OCI-LY1 (cell line): ENCODE measurements at regions not wholly inside any gene's neighbourhood (a gene's known extent, or its start where the extent isn't known, plus 50 kb on each side); places are given as distances from the start of the nearest gene placed in this dataset.

Experiments used
- H2AFZ ChIP-seq: fragments of 200-600 bp; sonication (generic), shearing (Covaris generic); 2 replicates; pipeline ENCODE4 v1.6.0; 2014; ENCODE audit warnings: antibody characterized with exemption, mild to moderate bottlenecking, low read length
- H3F3A ChIP-seq: fragments of 200-600 bp; sonication (generic), shearing (Covaris generic); 2 replicates; pipeline ENCODE4 v1.6.0; 2014; ENCODE audit warnings: mild to moderate bottlenecking, antibody characterized with exemption, low read length, moderate library complexity; ENCODE audit not compliant: insufficient read depth
- H3K27ac ChIP-seq: fragments of 200-600 bp; sonication (generic); 2 replicates; pipeline ENCODE4 v1.5.1; 2014; ENCODE audit warnings: low read length, mixed run types, mild to moderate bottlenecking, low read depth; ENCODE audit not compliant: poor library complexity, severe bottlenecking
- H3K27me3 ChIP-seq: fragments of 200-600 bp; sonication (generic); 2 replicates; pipeline ENCODE4 v1.6.0; 2014; ENCODE audit warnings: antibody characterized with exemption, mild to moderate bottlenecking, low read length, moderate library complexity; ENCODE audit not compliant: insufficient read depth
- H3K36me3 ChIP-seq: fragments of 200-600 bp; sonication (generic); 2 replicates; pipeline ENCODE4 v1.6.1; 2014; ENCODE audit warnings: mild to moderate bottlenecking, antibody characterized with exemption, low read length, moderate library complexity, mixed read lengths; ENCODE audit not compliant: insufficient read depth
- H3K4me1 ChIP-seq: fragments of 200-600 bp; sonication (generic); 2 replicates; pipeline ENCODE4 v1.5.1; 2014; ENCODE audit warnings: mild to moderate bottlenecking, low read length, moderate library complexity; ENCODE audit not compliant: insufficient read depth, severe bottlenecking
- H3K4me2 ChIP-seq: fragments of 200-600 bp; sonication (generic), shearing (Covaris generic); 2 replicates; pipeline ENCODE4 v1.6.1; 2014; ENCODE audit warnings: low read length
- H3K4me3 ChIP-seq: fragments of 200-600 bp; sonication (generic); 2 replicates; pipeline ENCODE4 v1.5.1; 2014; ENCODE audit warnings: low read length, low read depth, mild to moderate bottlenecking, mixed read lengths; ENCODE audit not compliant: poor library complexity, severe bottlenecking
- H3K79me2 ChIP-seq: fragments of 200-600 bp; shearing (Covaris generic); 2 replicates; pipeline ENCODE4 v1.6.1; 2016; ENCODE audit warnings: mixed run types, low read length, mixed read lengths; ENCODE audit not compliant: insufficient read depth
- H3K9ac ChIP-seq: fragments of 200-600 bp; sonication (generic), shearing (Covaris generic); 2 replicates; pipeline ENCODE4 v1.6.1; 2014; ENCODE audit warnings: mild to moderate bottlenecking, low read length, mixed read lengths
- H3K9me2 ChIP-seq: fragments of 200-600 bp; sonication (generic), shearing (Covaris generic); 2 replicates; pipeline ENCODE4 v1.6.1; 2014; ENCODE audit warnings: low read depth, mild to moderate bottlenecking, low read length, mixed read lengths
- H3K9me3 ChIP-seq: fragments of 200-600 bp; shearing (Covaris generic); 2 replicates; pipeline ENCODE4 v1.6.1; 2014; ENCODE audit warnings: low read length, mixed read lengths
- H4K20me1 ChIP-seq: fragments of 200-600 bp; sonication (generic), shearing (Covaris generic); 2 replicates; pipeline ENCODE4 v1.6.0; 2016; ENCODE audit warnings: mild to moderate bottlenecking, low read length; ENCODE audit not compliant: insufficient read depth
- CTCF ChIP-seq: fragments of 200-600 bp; sonication (generic), shearing (Covaris generic); IDR thresholded peaks from 2 replicates; pipeline ENCODE4 v1.5.1; 2017; ENCODE audit warnings: mild to moderate bottlenecking, antibody characterized with exemption, low read length, moderate library complexity, mixed read lengths
- EZH2 ChIP-seq: fragments of 200-600 bp; sonication (generic), shearing (Covaris generic); IDR thresholded peaks from 2 replicates; pipeline ENCODE4 v1.8.0; 2017; ENCODE audit warnings: borderline replicate concordance, mixed run types, mild to moderate bottlenecking, antibody characterized with exemption, low read length, moderate library complexity, mixed read lengths

- no peaks in the 10 kb centered on the region for H3K36me3 ChIP-seq
- TF ChIP-seq CTCF (no peak), EZH2 (no peak)
- no peaks in the 10 kb centered on the region for H3F3A ChIP-seq
- no peak overlapping the region for H3K4me2 ChIP-seq
- no peaks in the 10 kb centered on the region for H3K79me2 ChIP-seq
- H3K9me2 ChIP-seq, result no peaks in the 10 kb centered on the region
- no peaks in the 10 kb centered on the region for H3K27me3 ChIP-seq
- no peak overlapping the region for H3K27ac ChIP-seq
- no peaks in the 10 kb centered on the region for H3K9me3 ChIP-seq
- no peaks in the 10 kb centered on the region for H3K4me1 ChIP-seq
- H2AFZ ChIP-seq, result no peak overlapping the region
- H3K9ac ChIP-seq, result no peak overlapping the region
- H4K20me1 ChIP-seq, result no peaks in the 10 kb centered on the region
- no peak overlapping the region for H3K4me3 ChIP-seq
These were observed 550.0 kb downstream of the EPHA5 start for GRCh38 chr4:65120287-65120686.

DNA sequence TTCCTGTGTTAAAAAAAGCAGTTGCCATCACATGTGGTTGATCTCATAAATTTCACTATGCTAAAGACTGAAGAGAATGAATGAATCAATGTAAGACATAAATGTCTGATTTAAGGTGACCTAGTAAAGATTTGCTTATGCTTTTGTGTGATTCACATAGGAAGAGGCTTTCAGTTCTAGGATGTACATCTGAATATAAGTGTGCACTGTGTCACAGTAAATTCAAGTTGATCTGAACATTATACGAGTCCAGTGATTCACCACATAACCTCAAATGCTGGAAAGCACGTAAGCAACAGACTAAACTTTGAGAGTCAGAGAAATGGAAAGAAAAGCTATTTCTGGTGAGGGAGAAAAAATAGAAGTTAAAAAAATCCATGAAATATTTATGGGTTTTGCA, 567.9 kb downstream of the EPHA5 start:
- no peak overlapping the region for H3K27ac ChIP-seq
- H3K4me1 ChIP-seq, result no peaks in the 10 kb centered on the region
- no peaks in the 10 kb centered on the region for H3K27me3 ChIP-seq
- H3K9ac ChIP-seq, result no peak overlapping the region
- H3K36me3 ChIP-seq, result no peaks in the 10 kb centered on the region
- H3K4me3 ChIP-seq, result no peak overlapping the region
- TF ChIP-seq EZH2, result no peak
- TF ChIP-seq CTCF, result no peak
- H3K79me2 ChIP-seq, result no peaks in the 10 kb centered on the region
- no peak overlapping the region for H2AFZ ChIP-seq
- no peak overlapping the region for H3K4me2 ChIP-seq
- H3K9me3 ChIP-seq, result no peaks in the 10 kb centered on the region
- no peaks in the 10 kb centered on the region for H3F3A ChIP-seq
- no peaks in the 10 kb centered on the region for H3K9me2 ChIP-seq
- no peaks in the 10 kb centered on the region for H4K20me1 ChIP-seq

DNA sequence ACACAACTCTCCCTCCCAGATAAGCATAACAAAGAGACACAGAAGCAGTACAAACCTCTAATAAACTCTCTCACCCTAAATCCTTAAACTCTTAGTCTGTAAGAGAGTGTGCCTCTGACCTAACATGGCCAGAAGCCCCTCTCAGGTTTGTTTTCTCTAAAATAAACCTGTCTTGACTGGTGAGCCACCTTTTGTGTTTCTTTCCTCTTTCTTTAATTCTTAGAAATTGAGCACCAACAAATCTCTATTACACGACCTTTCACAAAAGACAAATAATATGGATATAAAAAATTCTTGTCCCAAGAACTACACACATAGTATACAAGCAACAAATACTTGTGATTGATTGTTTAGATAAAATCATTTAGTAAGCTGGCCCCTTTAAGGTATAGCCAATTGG, 573.7 kb downstream of the EPHA5 start:
- no peaks in the 10 kb centered on the region for H3K9me3 ChIP-seq
- H3K27me3 ChIP-seq, result no peaks in the 10 kb centered on the region
- H3K4me3 ChIP-seq, result no peak overlapping the region
- no peak overlapping the region for H3K27ac ChIP-seq
- H3K9me2 ChIP-seq, result no peaks in the 10 kb centered on the region
- H3K79me2 ChIP-seq, result no peaks in the 10 kb centered on the region
- no peaks in the 10 kb centered on the region for H3F3A ChIP-seq
- H3K4me1 ChIP-seq, result no peaks in the 10 kb centered on the region
- H3K9ac ChIP-seq, result no peak overlapping the region
- no peak overlapping the region for H3K4me2 ChIP-seq
- no peak for TF ChIP-seq CTCF
- TF ChIP-seq EZH2, result no peak
- no peaks in the 10 kb centered on the region for H3K36me3 ChIP-seq
- no peak overlapping the region for H2AFZ ChIP-seq
- no peaks in the 10 kb centered on the region for H4K20me1 ChIP-seq
